PC-3 (cell line): ENCODE measurements at regions not wholly inside any gene's neighbourhood (a gene's known extent, or its start where the extent isn't known, plus 50 kb on each side); places are given as distances from the start of the nearest gene placed in this dataset.
A peak's percentile ranks its signal among the peaks of the same experiment; 100 is the strongest.

Source experiments
- ATAC-seq: fragments of 200-7000 bp; cut with Tn5 transposase; 2 replicates; pipeline ENCODE4 v1.9.1; 2020; ENCODE audit warnings: mild to moderate bottlenecking, moderate library complexity
- BruUV-seq: library from RNA; stranded (reverse); fragments of 400-500 nt; replicated peaks from 2 replicates; lab custom pipeline; 2021; lab: Mats Ljungman, UMichigan
- CTCF ChIA-PET: fragments of 300-600 bp; sonication (Branson Sonifier 250); formaldehyde crosslinking; loops from one replicate; lab custom pipeline; 2022; ENCODE audit warnings: antibody characterized with exemption; lab: Charles Lee
- POLR2A ChIA-PET: fragments of 300-600 bp; sonication (Branson Sonifier 250); formaldehyde crosslinking; loops from one replicate; lab custom pipeline; 2022; ENCODE audit warnings: antibody characterized with exemption; ENCODE audit not compliant: unreplicated experiment; lab: Charles Lee
- DNase-seq: peaks from one replicate; pipeline ENCODE4 v3.0.0-alpha.2; 2015
- H2AFZ ChIP-seq: fragments of 300-600 bp; sonication (generic); 2 replicates; pipeline ENCODE4 v1.6.0; 2016; ENCODE audit warnings: antibody characterized with exemption, low read length
- H3F3A ChIP-seq: fragments of 300-600 bp; sonication (generic); one replicate; pipeline ENCODE4 v1.6.0; 2017; ENCODE audit warnings: antibody characterized with exemption, low read length, control low read depth, mild to moderate bottlenecking; ENCODE audit not compliant: unreplicated experiment
- H3K27ac ChIP-seq: fragments of 300-600 bp; sonication (generic); 2 replicates; pipeline ENCODE4 v1.5.1; 2016; ENCODE audit warnings: mild to moderate bottlenecking, low read length
- H3K27me3 ChIP-seq: fragments of 300-600 bp; sonication (generic); 2 replicates; pipeline ENCODE4 v1.6.1; 2016; ENCODE audit warnings: low read length, mixed read lengths
- H3K36me3 ChIP-seq: fragments of 300-600 bp; sonication (generic); 2 replicates; pipeline ENCODE4 v1.6.1; 2016; ENCODE audit warnings: low read depth, mixed run types, low read length, mixed read lengths
- H3K4me1 ChIP-seq: fragments of 300-600 bp; sonication (generic); 2 replicates; pipeline ENCODE4 v1.5.1; 2016; ENCODE audit warnings: low read length; ENCODE audit not compliant: insufficient read depth
- H3K4me2 ChIP-seq: fragments of 300-600 bp; sonication (generic); 2 replicates; pipeline ENCODE4 v1.6.0; 2016; ENCODE audit warnings: low read length
- H3K4me3 ChIP-seq: fragments of 300-600 bp; sonication (generic); 2 replicates; pipeline ENCODE4 v1.5.1; 2016; ENCODE audit warnings: mild to moderate bottlenecking, low read length, mixed read lengths
- H3K79me2 ChIP-seq: fragments of 300-600 bp; sonication (generic); 2 replicates; pipeline ENCODE4 v1.6.1; 2017; ENCODE audit warnings: low read length, mixed read lengths
- H3K9ac ChIP-seq: fragments of 300-600 bp; sonication (generic); 2 replicates; pipeline ENCODE4 v1.6.0; 2016; ENCODE audit warnings: mild to moderate bottlenecking, low read length
- H3K9me2 ChIP-seq: fragments of 300-600 bp; sonication (generic); replicated peaks from 2 replicates; pipeline ENCODE4 v1.6.1; 2016; ENCODE audit warnings: mixed run types, low read length, mixed read lengths
- H3K9me3 ChIP-seq: fragments of 300-600 bp; sonication (generic); 2 replicates; pipeline ENCODE4 v1.6.1; 2016; ENCODE audit warnings: low read length, mixed read lengths
- H4K20me1 ChIP-seq: fragments of 300-600 bp; sonication (generic); 2 replicates; pipeline ENCODE4 v1.6.1; 2016; ENCODE audit warnings: low read length, mixed read lengths
- EZH2 ChIP-seq: fragments of 300-600 bp; sonication (generic); IDR thresholded peaks from one replicate; pipeline ENCODE4 v1.6.1; 2017; ENCODE audit warnings: antibody characterized with exemption, mild to moderate bottlenecking, low read length; ENCODE audit not compliant: unreplicated experiment
- EZH2phosphoT487 ChIP-seq: fragments of 300-600 bp; sonication (generic); IDR thresholded peaks from 2 replicates; pipeline ENCODE4 v1.6.1; 2018; ENCODE audit warnings: mild to moderate bottlenecking, antibody characterized with exemption, low read length, borderline replicate concordance
- intact Hi-C: fragments of 100-400 bp; cut with micrococcal nuclease; formaldehyde crosslinking; loops from 2 replicates; pipeline ENCODE4 v1.9.0; 2023
- TF ChIP-seq, protein P1 (sequence below): fragments of 300-600 bp; sonication (generic); conservative IDR thresholded peaks from 2 replicates; pipeline ENCODE4 v1.5.1; 2017; ENCODE audit warnings: antibody characterized with exemption, low read depth, mild to moderate bottlenecking, low read length

DNA sequence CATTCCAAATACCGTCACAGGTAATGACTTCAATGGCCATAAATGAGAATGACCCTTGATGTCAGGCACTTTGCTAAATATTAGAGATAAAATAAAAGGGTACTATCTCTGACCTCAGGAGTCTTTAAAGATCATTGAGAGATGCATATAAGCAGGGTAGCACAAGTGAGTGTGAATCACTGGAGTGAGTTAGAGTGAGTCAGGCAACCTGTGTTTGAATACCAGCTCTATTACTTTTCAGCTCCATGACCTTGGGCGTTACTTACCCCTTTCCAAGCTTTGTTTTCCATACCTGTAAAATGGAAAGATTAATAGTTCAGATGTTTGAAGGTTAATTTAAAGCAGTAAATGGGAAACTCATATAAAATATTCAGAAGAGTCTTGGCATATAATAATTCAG, 1058.0 kb upstream of the ADGRL4 start:
- H3K9me3 ChIP-seq = no peaks in the 10 kb centered on the region
- peak overlapping the region; percentile 11 for H3K27ac ChIP-seq
- peaks cover 23% of the 10 kb centered on the region for H3K4me1 ChIP-seq
- peak overlapping the region; percentile 3 for H3K4me2 ChIP-seq
- H3K36me3 ChIP-seq = no peaks in the 10 kb centered on the region
- DNase-seq (peak; percentile 72), ATAC-seq (peak; percentile 97)
- H3K79me2 ChIP-seq = no peaks in the 10 kb centered on the region
- TF ChIP-seq EZH2 (no peak), EZH2phosphoT487 (no peak)
- TF ChIP-seq, protein P1, sequence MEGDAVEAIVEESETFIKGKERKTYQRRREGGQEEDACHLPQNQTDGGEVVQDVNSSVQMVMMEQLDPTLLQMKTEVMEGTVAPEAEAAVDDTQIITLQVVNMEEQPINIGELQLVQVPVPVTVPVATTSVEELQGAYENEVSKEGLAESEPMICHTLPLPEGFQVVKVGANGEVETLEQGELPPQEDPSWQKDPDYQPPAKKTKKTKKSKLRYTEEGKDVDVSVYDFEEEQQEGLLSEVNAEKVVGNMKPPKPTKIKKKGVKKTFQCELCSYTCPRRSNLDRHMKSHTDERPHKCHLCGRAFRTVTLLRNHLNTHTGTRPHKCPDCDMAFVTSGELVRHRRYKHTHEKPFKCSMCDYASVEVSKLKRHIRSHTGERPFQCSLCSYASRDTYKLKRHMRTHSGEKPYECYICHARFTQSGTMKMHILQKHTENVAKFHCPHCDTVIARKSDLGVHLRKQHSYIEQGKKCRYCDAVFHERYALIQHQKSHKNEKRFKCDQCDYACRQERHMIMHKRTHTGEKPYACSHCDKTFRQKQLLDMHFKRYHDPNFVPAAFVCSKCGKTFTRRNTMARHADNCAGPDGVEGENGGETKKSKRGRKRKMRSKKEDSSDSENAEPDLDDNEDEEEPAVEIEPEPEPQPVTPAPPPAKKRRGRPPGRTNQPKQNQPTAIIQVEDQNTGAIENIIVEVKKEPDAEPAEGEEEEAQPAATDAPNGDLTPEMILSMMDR = no peak
- no peaks in the 10 kb centered on the region for H3K27me3 ChIP-seq
- POLR2A ChIA-PET = no interaction called here
- H3F3A ChIP-seq = no peaks in the 10 kb centered on the region
- H4K20me1 ChIP-seq = no peaks in the 10 kb centered on the region
- no peak overlapping the region for H3K9ac ChIP-seq
- H2AFZ ChIP-seq = no peak overlapping the region
- BruUV-seq = no TSS peak
- intact Hi-C loops = no loop called here
- CTCF ChIA-PET = no interaction called here
- no peaks in the 10 kb centered on the region for H3K9me2 ChIP-seq
- H3K4me3 ChIP-seq = no peak overlapping the region

DNA sequence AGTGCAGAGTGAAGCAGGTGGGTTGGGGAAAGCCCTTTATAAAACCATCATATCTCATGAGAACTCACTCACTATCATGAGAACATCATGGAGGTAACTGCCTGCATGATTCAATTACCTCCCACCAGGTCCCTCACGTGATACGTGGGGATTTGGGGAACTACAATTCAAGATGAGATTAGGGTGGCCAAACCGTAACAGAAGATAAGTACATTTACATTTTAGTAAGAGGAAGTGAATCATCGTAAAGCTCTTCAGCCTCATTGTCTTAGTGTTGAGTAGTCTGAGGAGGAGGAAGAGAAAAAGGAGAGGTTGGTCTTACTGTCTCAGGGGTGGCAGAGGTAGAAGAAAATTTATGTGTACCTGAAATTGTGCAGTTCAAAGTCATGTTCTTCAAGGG, 1053.4 kb upstream of the ADGRL4 start:
- POLR2A ChIA-PET = no interaction called here
- CTCF ChIA-PET = interaction anchor here (0.6 kb wide), 1 partner anchor 778 kb away, joined by 3 read pairs; no protein-coding TSS in a partner anchor
- BruUV-seq = no TSS peak
- no peak overlapping the region for H3K4me2 ChIP-seq
- no peaks in the 10 kb centered on the region for H3K9me3 ChIP-seq
- no peak overlapping the region for H3K4me3 ChIP-seq
- H3K9ac ChIP-seq = no peak overlapping the region
- H3F3A ChIP-seq = no peaks in the 10 kb centered on the region
- H4K20me1 ChIP-seq = no peaks in the 10 kb centered on the region
- no peak overlapping the region for H3K27ac ChIP-seq
- intact Hi-C loops = no loop called here
- H3K36me3 ChIP-seq = no peaks in the 10 kb centered on the region
- ATAC-seq = peak; percentile 45; the same call in 1 of the 2 replicates
- no peak overlapping the region for H2AFZ ChIP-seq
- no peaks in the 10 kb centered on the region for H3K79me2 ChIP-seq
- TF ChIP-seq EZH2 (no peak), EZH2phosphoT487 (no peak)
- TF ChIP-seq, protein P1 = no peak
- H3K4me1 ChIP-seq = peaks cover 20% of the 10 kb centered on the region
- H3K9me2 ChIP-seq = no peaks in the 10 kb centered on the region
- peak; percentile 29 for DNase-seq
- no peaks in the 10 kb centered on the region for H3K27me3 ChIP-seq

DNA sequence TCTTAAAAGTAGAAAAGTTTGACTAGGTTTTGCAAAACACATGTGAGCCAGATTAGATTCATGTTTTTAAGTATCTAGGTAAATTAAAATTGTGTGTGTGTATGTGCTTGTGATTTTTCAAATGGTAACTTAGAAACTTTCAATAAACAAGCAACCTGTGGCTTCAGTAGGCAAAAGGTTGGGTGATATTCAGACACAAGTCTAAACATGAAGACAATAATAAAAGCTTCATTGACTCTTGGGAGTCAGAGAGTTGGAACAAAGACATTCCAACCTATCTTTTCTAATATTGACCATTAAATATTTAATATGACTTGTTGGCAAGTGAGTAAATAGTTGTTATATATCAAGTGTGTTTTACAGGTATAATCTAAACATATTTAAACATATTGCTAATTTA, 1049.6 kb upstream of the ADGRL4 start:
- Histone ChIP-seq H3K36me3 (no peaks in the 10 kb centered on the region), H3K9me2 (no peaks in the 10 kb centered on the region), H3K4me3 (no peak overlapping the region), H3K4me1 (peaks cover 15% of the 10 kb centered on the region), H3K27me3 (no peaks in the 10 kb centered on the region), H3K79me2 (no peaks in the 10 kb centered on the region), H3K27ac (no peak overlapping the region), H2AFZ (no peak overlapping the region), H3K9ac (no peak overlapping the region), H4K20me1 (no peaks in the 10 kb centered on the region), H3F3A (no peaks in the 10 kb centered on the region), H3K9me3 (no peaks in the 10 kb centered on the region), H3K4me2 (no peak overlapping the region)
- TF ChIP-seq, protein P1 = no peak
- TF ChIP-seq EZH2 = no peak
- no peak for TF ChIP-seq EZH2phosphoT487
- BruUV-seq = no TSS peak
- intact Hi-C loops = no loop called here
- DNase-seq (no peak), ATAC-seq (no peak)
- ChIA-PET POLR2A (no interaction called here), CTCF (no interaction called here)
